Spinal cord (tissue), 9 donors: ENCODE measurements at regions not wholly inside any gene's neighbourhood (a gene's known extent, or its start where the extent isn't known, plus 50 kb on each side); places are given as distances from the start of the nearest gene placed in this dataset.
"Not testable (repeated sequence)": the region's sequence is repeated elsewhere in the genome, so short reads cannot be mapped to it uniquely, and the experiment has no call there.

ENCODE experiments used
- DNase-seq, 6 donors: peaks; one replicate each; pipeline versions ENCODE4 v3.0.0 to v3.0.0-alpha.2; 2013 to 2015; ENCODE audit warnings: low spot score in 6 of 6, low read depth in 4 of 6
- H3K27ac ChIP-seq: one replicate; pipeline ENCODE4 v1.5.1; 2013; ENCODE audit warnings: low read depth, low read length, control low read depth
- H3K27me3 ChIP-seq: one replicate; pipeline ENCODE4 v1.6.1; 2013; ENCODE audit warnings: low read length; ENCODE audit not compliant: control insufficient read depth, insufficient read depth
- H3K36me3 ChIP-seq: one replicate; pipeline ENCODE4 v1.6.1; 2013; ENCODE audit warnings: low read length; ENCODE audit not compliant: control insufficient read depth, insufficient read depth
- H3K4me1 ChIP-seq: one replicate; pipeline ENCODE4 v1.6.1; 2013; ENCODE audit warnings: low read length; ENCODE audit not compliant: control insufficient read depth, insufficient read depth
- H3K4me3 ChIP-seq: one replicate; pipeline ENCODE4 v1.5.1; 2013; ENCODE audit warnings: low read depth, low read length, control low read depth
- H3K9me3 ChIP-seq: one replicate; pipeline ENCODE4 v1.6.1; 2013; ENCODE audit warnings: low read length; ENCODE audit not compliant: control insufficient read depth, insufficient read depth
- WGBS: methylation state at CpG from one replicate; pipeline ENCODE4 v1.1.5; 2013; ENCODE audit warnings: missing lambda C conversion rate; ENCODE audit not compliant: insufficient coverage; 5-methylcytosine and 5-hydroxymethylcytosine counted together
- donor health status: healthy.

- WGBS = no CpG with 5 or more reads among the region's 1 CpG
- no peaks in the 10 kb centered on the region for H3K4me1 ChIP-seq
- H3K27me3 ChIP-seq = no peaks in the 10 kb centered on the region
- no peaks in the 10 kb centered on the region for H3K9me3 ChIP-seq
- no peak overlapping the region for H3K27ac ChIP-seq
- H3K4me3 ChIP-seq = no peak overlapping the region
- no peaks in the 10 kb centered on the region for H3K36me3 ChIP-seq
- DNase-seq = no peak
Observed at GRCh38 chr5:165370794-165371193, 1865.4 kb downstream of the MAT2B start.

- WGBS = no CpG with 5 or more reads among the region's 2 CpGs
- no peak overlapping the region for H3K27ac ChIP-seq
- DNase-seq = no peak
Observed at GRCh38 chr5:165375201-165375600, 1869.8 kb downstream of the MAT2B start.

GRCh38 chr5:165393839-165394238, 1888.4 kb downstream of the MAT2B start:
- H3K27ac ChIP-seq = no peak overlapping the region
- no CpG with 5 or more reads among the region's 2 CpGs for WGBS
- H3K9me3 ChIP-seq = peaks cover 2% of the 10 kb centered on the region
- no peaks in the 10 kb centered on the region for H3K36me3 ChIP-seq
- DNase-seq = no peak
- no peaks in the 10 kb centered on the region for H3K4me1 ChIP-seq
- H3K27me3 ChIP-seq = no peaks in the 10 kb centered on the region
- H3K4me3 ChIP-seq = no peak overlapping the region

More at GRCh38 chr5:165375201-165375600, 1869.8 kb downstream of the MAT2B start:
- Histone ChIP-seq H3K4me3 (no peak overlapping the region), H3K27me3 (no peaks in the 10 kb centered on the region), H3K9me3 (no peaks in the 10 kb centered on the region), H3K4me1 (no peaks in the 10 kb centered on the region), H3K36me3 (no peaks in the 10 kb centered on the region)

GRCh38 chr5:165397516-165397915, 1892.1 kb downstream of the MAT2B start:
- Histone ChIP-seq H3K27ac (no peak overlapping the region), H3K27me3 (no peaks in the 10 kb centered on the region), H3K9me3 (no peaks in the 10 kb centered on the region), H3K36me3 (no peaks in the 10 kb centered on the region), H3K4me3 (no peak overlapping the region), H3K4me1 (no peaks in the 10 kb centered on the region)
- no peak for DNase-seq
- 70% methylated on average over 1 of the region's 1 CpG for WGBS

GRCh38 chr5:165400086-165400485, 1894.7 kb downstream of the MAT2B start:
- H3K36me3 ChIP-seq = no peaks in the 10 kb centered on the region
- no peak overlapping the region for H3K27ac ChIP-seq
- no peak for DNase-seq
- no peaks in the 10 kb centered on the region for H3K4me1 ChIP-seq
- H3K9me3 ChIP-seq = no peaks in the 10 kb centered on the region
- H3K27me3 ChIP-seq = no peaks in the 10 kb centered on the region
- no peak overlapping the region for H3K4me3 ChIP-seq

- no peak for DNase-seq
- Histone ChIP-seq H3K27ac (no peak overlapping the region), H3K4me3 (no peak overlapping the region), H3K9me3 (no peaks in the 10 kb centered on the region), H3K27me3 (no peaks in the 10 kb centered on the region), H3K36me3 (no peaks in the 10 kb centered on the region), H3K4me1 (no peaks in the 10 kb centered on the region)
- no CpG with 5 or more reads among the region's 2 CpGs for WGBS
Observed at GRCh38 chr5:165404917-165405316, 1899.5 kb downstream of the MAT2B start.

- Histone ChIP-seq H3K4me1 (no peaks in the 10 kb centered on the region), H3K4me3 (no peak overlapping the region), H3K9me3 (no peaks in the 10 kb centered on the region), H3K36me3 (no peaks in the 10 kb centered on the region), H3K27me3 (no peaks in the 10 kb centered on the region), H3K27ac (no peak overlapping the region)
- no CpG with 5 or more reads among the region's 1 CpG for WGBS
- DNase-seq = no peak
Observed at GRCh38 chr5:165405340-165405739, 1899.9 kb downstream of the MAT2B start.

GRCh38 chr5:165407352-165407751, 1901.9 kb downstream of the MAT2B start:
- Histone ChIP-seq H3K4me1 (no peaks in the 10 kb centered on the region), H3K27ac (no peak overlapping the region), H3K36me3 (no peaks in the 10 kb centered on the region), H3K9me3 (no peaks in the 10 kb centered on the region), H3K4me3 (no peak overlapping the region), H3K27me3 (no peaks in the 10 kb centered on the region)
- WGBS = no CpG with 5 or more reads among the region's 3 CpGs
- DNase-seq = no peak

- Histone ChIP-seq H3K36me3 (no peaks in the 10 kb centered on the region), H3K4me3 (no peak overlapping the region), H3K27ac (no peak overlapping the region), H3K27me3 (no peaks in the 10 kb centered on the region), H3K4me1 (no peaks in the 10 kb centered on the region), H3K9me3 (no peaks in the 10 kb centered on the region)
- DNase-seq = no peak
- WGBS = no CpG with 5 or more reads among the region's 1 CpG
Observed at GRCh38 chr5:165410476-165410875, 1905.1 kb downstream of the MAT2B start.

GRCh38 chr5:165411532-165411931, 1906.1 kb downstream of the MAT2B start:
- no CpG with 5 or more reads among the region's 1 CpG for WGBS
- H3K27ac ChIP-seq, H3K27me3 ChIP-seq, H3K4me3 ChIP-seq, H3K9me3 ChIP-seq, H3K36me3 ChIP-seq, DNase-seq, H3K4me1 ChIP-seq: not testable (repeated sequence)
